VCaP (cell line): ENCODE measurements at regions not wholly inside any gene's neighbourhood (a gene's known extent, or its start where the extent isn't known, plus 50 kb on each side); places are given as distances from the start of the nearest gene placed in this dataset.
A peak's percentile ranks its signal among the peaks of the same experiment; 100 is the strongest.

ENCODE experiments used
- H3K27ac ChIP-seq: fragments of 450-650 bp; 2 replicates; pipeline ENCODE4 v1.5.1; 2017
- CTCF ChIP-seq: fragments of 450-650 bp; conservative IDR thresholded peaks from 2 replicates; pipeline ENCODE4 v1.5.1; 2017; ENCODE audit warnings: mild to moderate bottlenecking, moderate library complexity

- H3K27ac ChIP-seq: no peak overlapping the region
- no peak for TF ChIP-seq CTCF
Measured at GRCh38 chr3:110301781-110302180, 769.8 kb upstream of the NECTIN3 start.

DNA sequence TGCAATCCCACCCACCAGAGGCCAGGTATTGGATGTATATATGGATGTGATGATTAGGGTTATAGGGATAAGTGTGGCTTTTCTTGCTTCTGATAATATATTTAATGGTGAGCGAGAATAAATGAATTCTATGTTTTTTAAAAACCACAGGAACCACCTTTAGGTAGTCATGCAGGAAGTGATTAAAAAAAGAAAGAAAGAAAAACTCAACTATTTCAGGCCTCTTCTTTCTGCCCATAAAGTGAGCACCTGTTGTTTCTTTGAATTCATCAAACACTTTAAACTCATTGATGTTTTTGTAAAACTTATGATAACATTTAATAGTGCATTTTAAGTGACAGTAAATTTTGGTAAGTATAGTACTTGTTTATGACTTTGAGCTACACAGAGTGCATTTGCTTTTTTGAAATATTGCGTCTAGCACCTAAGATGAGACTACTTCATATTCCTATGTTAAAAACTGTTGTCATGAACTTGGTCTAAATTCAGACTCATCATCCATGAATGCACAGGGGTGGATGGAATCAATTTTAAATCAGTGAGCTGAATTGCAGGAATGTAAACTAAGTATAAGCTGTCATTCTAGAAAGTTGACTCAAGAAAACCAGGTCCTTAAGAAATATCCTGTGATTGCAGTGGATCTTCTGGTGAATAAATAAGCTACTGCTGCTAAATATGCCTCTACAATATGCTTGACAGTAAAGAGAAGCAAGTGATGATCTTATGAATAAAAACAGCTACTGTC is 764.4 kb upstream of the NECTIN3 start:
- H3K27ac ChIP-seq: no peak overlapping the region
- no peak for TF ChIP-seq CTCF

GRCh38 chr3:110311541-110311940 is 760.1 kb upstream of the NECTIN3 start:
- no peak overlapping the region for H3K27ac ChIP-seq
- TF ChIP-seq CTCF: no peak

DNA sequence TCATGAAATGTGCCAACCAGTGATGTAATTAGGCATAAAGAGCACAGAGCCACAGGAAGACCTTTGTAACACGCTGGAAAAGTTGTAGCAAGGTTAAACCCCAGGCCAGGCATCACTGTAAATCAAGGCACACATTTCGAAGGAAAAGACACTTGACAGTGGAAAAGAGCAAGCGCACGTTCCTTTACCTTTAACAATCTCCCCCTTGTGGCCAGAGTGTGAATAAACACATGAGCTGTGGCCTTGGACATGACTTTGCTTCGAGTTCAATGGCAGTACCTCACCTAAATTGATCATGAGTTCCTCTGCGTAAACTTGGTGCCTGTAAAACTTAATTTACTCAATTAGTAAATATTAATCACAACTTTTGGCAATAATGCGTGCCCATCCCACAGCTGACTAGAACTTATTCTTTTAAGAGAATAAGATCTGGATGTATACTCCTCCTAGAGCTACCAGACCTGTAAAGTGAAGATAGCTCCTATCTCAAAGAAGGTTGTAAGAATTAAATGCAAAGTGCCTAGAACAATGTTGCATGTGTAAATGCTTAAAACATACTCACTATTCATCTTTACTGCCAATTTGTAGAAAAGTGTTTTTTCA is 757.0 kb upstream of the NECTIN3 start:
- no peak overlapping the region for H3K27ac ChIP-seq
- peak; percentile 68 for TF ChIP-seq CTCF

GRCh38 chr3:110318108-110318507 is 753.5 kb upstream of the NECTIN3 start:
- no peak overlapping the region for H3K27ac ChIP-seq
- TF ChIP-seq CTCF: no peak

- no peak for TF ChIP-seq CTCF
- H3K27ac ChIP-seq: no peak overlapping the region
Measured at GRCh38 chr3:110323349-110323748, 748.3 kb upstream of the NECTIN3 start.

DNA sequence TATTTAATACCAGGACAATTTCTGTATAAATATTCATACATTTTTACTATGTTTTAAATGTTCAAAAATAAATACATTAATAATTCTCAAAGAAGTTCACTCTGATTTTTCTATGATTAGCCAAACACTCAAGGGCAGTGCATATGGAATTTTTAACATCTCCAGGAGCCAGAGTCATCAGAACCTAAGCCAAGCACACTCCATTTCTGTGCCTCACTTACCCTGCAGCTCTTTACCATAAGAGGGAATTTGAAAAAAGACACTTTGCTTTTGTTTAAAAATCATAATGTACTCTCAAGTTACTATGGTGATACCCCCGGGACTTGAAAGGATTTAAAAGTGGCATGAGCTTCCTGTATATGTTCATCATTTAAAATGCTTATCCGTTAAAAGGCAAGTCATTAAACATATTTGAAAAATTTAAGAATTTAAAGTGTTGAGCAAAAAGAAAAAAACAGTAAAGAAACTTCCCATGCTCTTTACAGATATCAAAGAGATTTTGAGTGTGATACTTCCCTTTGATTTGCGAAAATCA is 747.4 kb upstream of the NECTIN3 start:
- no peak for TF ChIP-seq CTCF
- no peak overlapping the region for H3K27ac ChIP-seq
